ENCODE measurements at regions not wholly inside any gene's neighbourhood (a gene's known extent, or its start where the extent isn't known, plus 50 kb on each side); places are given as distances from the start of the nearest gene placed in this dataset.

DNA sequence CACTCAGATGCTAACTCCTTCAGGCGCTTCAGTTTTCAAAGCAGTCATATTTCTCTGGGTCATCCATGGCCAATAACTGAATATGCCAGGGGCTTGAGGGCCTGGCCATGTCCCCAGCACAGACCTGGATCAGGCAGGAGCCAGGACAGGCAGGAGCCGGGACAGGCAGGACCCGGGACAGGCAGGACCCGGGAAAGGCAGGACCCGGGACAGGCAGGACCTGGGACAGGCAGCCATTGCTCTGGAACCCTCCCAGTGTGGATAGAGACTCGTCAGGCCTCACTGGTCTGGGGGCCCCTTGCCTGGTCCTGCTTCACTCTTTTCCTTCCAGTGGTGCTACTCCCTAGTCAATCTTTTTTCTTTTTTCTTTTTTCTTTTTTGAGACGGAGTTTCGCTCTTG, 117.5 kb upstream of the TEX51 start:
- TF ChIP-seq, protein P1, sequence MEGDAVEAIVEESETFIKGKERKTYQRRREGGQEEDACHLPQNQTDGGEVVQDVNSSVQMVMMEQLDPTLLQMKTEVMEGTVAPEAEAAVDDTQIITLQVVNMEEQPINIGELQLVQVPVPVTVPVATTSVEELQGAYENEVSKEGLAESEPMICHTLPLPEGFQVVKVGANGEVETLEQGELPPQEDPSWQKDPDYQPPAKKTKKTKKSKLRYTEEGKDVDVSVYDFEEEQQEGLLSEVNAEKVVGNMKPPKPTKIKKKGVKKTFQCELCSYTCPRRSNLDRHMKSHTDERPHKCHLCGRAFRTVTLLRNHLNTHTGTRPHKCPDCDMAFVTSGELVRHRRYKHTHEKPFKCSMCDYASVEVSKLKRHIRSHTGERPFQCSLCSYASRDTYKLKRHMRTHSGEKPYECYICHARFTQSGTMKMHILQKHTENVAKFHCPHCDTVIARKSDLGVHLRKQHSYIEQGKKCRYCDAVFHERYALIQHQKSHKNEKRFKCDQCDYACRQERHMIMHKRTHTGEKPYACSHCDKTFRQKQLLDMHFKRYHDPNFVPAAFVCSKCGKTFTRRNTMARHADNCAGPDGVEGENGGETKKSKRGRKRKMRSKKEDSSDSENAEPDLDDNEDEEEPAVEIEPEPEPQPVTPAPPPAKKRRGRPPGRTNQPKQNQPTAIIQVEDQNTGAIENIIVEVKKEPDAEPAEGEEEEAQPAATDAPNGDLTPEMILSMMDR (IDR thresholded peaks at IDR 0.05): no peak
- no peak for TF ChIP-seq POLR2A (IDR thresholded peaks at IDR 0.05)

Data from right lobe of liver (tissue), 4 donors.